Activated CD8-positive, alpha-beta memory T cell treated with anti-CD3 and anti-CD28 coated beads for 1 hour (primary cell): ENCODE measurements at regions not wholly inside any gene's neighbourhood (a gene's known extent, or its start where the extent isn't known, plus 50 kb on each side); places are given as distances from the start of the nearest gene placed in this dataset.

Source experiments
- DNase-seq, 2 donors: peaks; one replicate each; pipeline ENCODE4 v3.0.0-alpha.2; 2020; ENCODE audit warnings: low read depth in 1 of 2; ENCODE audit errors: extremely low read depth in 1 of 2

GRCh38 chr18:45298986-45299385 is 316.3 kb upstream of the SLC14A2 start:
- DNase-seq: no peak

GRCh38 chr18:45303026-45303425 is 312.2 kb upstream of the SLC14A2 start:
- DNase-seq: no peak

DNA sequence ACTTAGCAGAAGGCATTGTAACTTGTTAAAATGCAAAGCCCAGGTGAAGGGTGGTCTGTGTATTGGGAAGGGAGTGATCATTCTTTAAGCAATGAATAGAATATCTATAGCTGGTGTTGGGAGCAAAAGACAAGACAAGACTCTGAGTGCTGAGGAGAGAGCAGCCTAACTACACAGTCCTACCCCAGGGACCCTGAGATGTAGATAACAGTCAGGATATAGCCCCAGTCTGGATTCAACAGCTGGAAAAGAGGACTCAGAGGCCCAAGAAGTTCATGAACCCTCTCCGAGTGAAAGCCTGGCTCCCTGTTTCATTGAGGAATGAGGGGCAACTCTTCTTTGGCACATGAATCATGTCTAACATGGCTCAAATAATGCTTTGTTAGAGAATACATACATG is 310.7 kb upstream of the SLC14A2 start:
- no peak for DNase-seq

DNA sequence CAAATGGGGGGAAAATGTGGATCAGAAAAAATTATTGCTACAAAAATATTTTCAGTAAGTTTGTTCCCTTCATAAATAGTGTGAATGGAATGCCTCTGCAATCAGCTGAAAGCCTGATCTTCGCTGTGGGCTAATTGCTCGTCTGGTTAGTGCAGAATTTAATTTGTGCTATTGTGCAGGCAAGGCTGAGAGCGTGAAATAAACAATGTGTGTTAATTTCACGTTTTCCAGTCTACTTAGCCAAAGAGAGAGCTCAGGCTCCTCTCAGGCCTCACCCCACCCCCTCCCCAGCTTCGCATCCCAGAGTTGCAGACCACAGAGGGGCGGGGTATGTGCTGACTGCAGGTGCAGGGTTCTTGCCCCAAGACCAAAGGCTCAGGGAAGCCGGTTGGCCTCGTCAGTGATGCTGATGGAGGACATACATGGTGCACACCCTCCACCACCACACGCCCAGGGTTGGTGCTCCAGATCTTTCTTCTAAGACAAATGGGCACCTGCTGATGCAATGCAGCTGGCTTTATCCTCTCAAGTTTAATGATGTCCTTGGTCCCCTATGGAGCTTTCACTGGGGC is 302.6 kb upstream of the SLC14A2 start:
- DNase-seq: no peak

GRCh38 chr18:45316127-45316526 is 299.1 kb upstream of the SLC14A2 start:
- DNase-seq: no peak

GRCh38 chr18:45317948-45318640 is 297.2 kb upstream of the SLC14A2 start:
- DNase-seq: no peak

DNA sequence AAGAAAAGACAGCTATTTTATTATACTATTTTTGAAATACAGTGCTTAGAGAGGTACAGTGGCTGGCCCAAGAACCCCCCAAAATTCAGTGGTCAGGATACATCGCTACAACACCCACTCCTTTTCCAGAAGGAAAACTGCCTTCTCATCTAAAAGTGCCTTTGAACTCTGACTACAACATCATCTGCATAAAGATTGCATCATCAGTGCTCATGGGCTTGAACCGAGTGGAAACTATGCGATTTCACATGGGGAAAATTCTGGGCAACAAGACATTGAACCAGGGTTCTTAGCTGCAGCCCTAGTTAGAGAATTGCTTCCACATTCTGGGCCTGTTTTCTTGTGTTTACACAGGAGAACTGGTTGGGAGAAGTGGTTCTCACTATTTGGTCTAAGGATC is 294.6 kb upstream of the SLC14A2 start:
- DNase-seq: no peak

DNA sequence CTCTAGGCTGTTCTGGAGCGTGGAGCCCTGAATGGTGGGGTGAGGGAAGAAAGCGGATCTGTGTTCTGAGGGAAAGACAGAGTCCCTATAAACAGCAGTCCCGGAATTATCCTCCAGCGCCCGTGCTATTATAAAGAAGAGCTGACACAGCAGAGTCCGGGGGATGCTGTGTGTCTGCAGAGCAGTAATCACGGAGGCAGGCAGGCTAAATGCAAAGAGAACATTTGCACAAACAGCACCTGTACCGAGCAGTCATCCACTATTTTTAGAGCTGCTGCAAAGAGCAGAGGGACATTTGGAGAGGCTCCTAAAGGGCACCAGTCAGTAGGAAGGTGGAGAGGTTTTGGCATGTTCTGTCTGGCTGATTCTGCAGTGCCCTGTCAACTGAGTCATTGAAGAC is 293.8 kb upstream of the SLC14A2 start:
- no peak for DNase-seq

DNA sequence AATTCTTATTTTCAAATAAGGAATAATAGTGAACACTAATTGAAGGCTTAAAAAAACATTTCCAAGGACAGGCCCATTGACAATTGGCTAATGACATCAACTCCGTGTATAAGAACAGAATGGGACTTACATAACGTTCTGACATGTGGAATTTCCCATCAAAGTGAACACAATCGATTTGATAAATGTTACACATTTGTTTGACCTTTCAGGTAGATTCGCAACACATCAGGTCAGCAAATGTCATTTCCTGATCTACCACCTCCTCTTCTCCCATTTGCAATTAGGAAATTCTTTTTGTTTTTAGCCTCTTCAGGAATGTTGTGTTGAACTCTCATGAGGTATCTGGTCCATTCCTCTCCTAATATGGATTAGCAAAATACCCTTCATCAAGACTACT is 292.9 kb upstream of the SLC14A2 start:
- no peak for DNase-seq

DNA sequence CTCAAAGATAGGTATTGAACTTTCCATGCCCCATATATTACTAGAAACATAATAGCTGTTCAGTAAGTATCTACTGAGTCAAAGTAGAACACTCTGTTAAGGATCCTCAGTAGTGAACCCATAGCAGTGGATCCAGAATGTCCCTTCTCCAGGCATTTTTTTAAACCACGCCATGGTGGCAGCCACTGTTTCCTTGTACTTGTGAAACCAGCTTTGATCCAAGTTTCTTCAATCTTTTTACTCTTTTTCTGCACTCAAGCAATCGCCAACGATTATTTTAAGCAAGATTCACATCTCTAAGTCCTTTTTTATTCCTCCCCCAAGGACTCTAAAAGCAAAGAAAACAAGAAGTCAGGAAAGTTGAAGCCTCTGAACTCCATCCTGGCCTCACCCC is 291.2 kb upstream of the SLC14A2 start:
- no peak for DNase-seq

GRCh38 chr18:45324495-45325113 is 290.7 kb upstream of the SLC14A2 start:
- DNase-seq: no peak

DNA sequence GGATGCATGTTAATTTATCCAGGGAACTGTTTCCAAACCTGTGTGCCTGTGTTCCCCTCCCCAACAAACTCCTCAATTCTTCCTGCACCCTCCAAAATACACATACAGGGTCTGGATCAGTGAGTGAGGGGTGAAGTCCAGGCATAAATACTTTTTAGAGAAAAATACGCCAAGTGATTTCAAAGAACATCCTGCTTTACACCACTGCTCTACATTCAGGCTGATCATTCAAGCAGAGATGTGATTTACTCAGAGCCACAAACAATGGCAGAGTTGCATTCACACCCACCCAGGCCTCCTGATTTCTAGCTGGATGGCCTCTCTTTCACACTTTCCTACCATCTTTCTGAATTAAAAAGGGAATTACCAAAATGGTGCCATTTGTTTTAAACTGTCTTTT is 289.5 kb upstream of the SLC14A2 start:
- no peak for DNase-seq

DNA sequence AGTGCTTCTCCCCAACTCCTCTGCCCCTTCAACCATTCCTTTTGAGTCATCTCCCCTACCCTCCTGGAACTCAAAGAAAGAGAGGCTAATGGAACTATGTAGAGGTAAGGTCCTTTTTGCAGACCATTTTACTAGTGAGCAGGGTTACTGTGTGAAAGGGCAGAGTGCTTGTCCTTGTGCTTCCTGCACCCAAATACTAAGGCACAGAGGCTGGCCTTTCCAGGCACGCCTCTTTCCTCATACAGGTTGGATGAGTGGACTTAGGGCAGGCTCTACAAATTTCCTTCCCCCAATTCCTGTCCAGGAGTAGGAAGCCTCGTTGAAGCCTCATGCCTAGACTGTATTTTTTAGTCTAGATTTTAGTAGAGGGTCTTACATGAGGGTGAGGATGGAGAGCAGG is 288.8 kb upstream of the SLC14A2 start:
- no peak for DNase-seq

DNA sequence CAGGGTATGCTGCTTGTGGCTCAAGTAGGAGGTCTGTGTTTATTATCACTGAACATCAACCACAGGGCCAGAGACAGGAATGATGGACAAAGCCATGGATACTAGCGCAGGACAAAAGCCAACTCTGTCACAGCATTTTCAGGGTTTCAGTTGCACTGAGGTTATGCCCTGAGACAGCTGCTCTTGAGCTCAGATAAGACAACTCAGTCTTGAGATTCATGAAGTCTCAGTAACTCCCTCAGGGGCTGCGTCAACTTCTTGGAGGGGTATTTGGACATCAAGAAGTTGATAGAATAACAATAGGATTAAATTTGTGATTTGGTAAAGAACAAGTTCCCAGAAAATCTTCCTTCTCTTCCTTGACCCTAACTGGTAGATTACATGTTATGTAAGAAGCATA is 287.0 kb upstream of the SLC14A2 start:
- no peak for DNase-seq

DNA sequence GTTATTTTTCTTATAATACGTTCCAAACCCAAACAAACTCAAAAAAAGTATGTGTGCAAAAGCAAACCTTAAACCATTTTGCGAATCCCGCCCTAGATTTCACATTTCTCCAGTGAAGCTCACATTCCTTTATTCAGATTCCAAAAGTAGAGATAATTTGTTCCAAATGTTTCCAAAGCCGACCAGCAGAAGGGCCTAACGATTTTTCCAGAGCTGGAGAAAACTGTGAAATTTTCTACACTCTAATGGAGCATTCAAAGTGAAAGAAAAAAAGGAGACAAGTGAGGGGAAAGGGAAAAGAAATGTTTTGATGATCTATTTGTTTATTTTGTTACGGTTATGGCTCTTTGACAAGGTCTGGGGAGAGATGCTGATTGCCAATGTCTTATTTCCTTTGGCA is 286.5 kb upstream of the SLC14A2 start:
- no peak for DNase-seq

- no peak for DNase-seq
These were observed 286.0 kb upstream of the SLC14A2 start for GRCh38 chr18:45329316-45329715.

DNA sequence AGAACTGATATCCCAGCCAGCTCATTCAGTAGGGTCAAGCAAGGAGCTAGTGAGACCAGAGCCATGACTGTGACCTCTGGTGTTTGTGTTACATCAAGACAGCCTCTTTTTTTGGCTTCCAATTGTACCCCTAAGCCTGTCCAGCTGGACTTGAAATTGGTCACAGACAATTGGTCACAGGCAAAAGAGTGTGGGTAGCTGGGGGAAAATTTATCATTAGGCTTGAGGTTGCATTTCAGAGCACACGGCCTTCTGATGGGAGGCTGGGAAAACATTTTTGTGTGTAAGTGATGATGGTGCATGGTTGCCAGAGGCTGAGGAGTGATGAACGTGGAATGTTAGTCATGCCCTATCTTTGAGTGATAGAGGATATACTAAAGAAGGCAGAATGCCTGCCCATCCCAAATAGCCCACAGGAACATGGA is 285.1 kb upstream of the SLC14A2 start:
- DNase-seq: no peak

GRCh38 chr18:45332871-45333270 is 282.4 kb upstream of the SLC14A2 start:
- DNase-seq: no peak

GRCh38 chr18:45334191-45334590 is 281.1 kb upstream of the SLC14A2 start:
- no peak for DNase-seq

GRCh38 chr18:45335282-45336043 is 279.8 kb upstream of the SLC14A2 start:
- no peak for DNase-seq

GRCh38 chr18:45336448-45336847 is 278.8 kb upstream of the SLC14A2 start:
- no peak for DNase-seq

- no peak for DNase-seq
These were observed 277.8 kb upstream of the SLC14A2 start for GRCh38 chr18:45337477-45337876.
